HepG2 (cell line): ENCODE measurements at regions not wholly inside any gene's neighbourhood (a gene's known extent, or its start where the extent isn't known, plus 50 kb on each side); places are given as distances from the start of the nearest gene placed in this dataset.
A peak's percentile ranks its signal among the peaks of the same experiment; 100 is the strongest.

Source experiments
- ATAC-seq: fragments of 200-7000 bp; cut with Tn5 transposase; 3 replicates; pipeline ENCODE4 v1.9.1; 2020; ENCODE audit warnings: mild to moderate bottlenecking, moderate library complexity
- BruUV-seq: library from RNA; stranded (reverse); fragments of 400-500 nt; replicated peaks from 2 replicates; lab custom pipeline; 2021; lab: Mats Ljungman, UMichigan
- CTCF ChIA-PET: fragments of 300-600 bp; formaldehyde crosslinking; extraction: SDS; loops from one replicate; lab custom pipeline; 2021; ENCODE audit warnings: low total read pairs, inconsistent platforms, low intra/inter-chr PET ratio; lab: Yijun Ruan, JAX
- POLR2A ChIA-PET: fragments of 350-600 bp; sonication (Branson Sonifier 250); formaldehyde crosslinking; loops from one replicate; lab custom pipeline; 2020; ENCODE audit warnings: antibody characterized with exemption, inconsistent platforms; lab: Yijun Ruan, JAX
- DNase-seq: peaks from one replicate; pipeline ENCODE4 v3.0.0-alpha.2; 2015; ENCODE audit warnings: low spot score
- FAIRE-seq: peaks from 3 replicates; lab custom pipeline; 2011; peaks lifted over from hg19 to GRCh38; lab: Jason Lieb, UNC
- H2AFZ ChIP-seq: one replicate; pipeline ENCODE4 v1.6.1; 2011; ENCODE audit warnings: low read length, inconsistent platforms
- H3K27ac ChIP-seq: fragments of 300-600 bp; 3 replicates; pipeline ENCODE4 v1.8.0; 2011; ENCODE audit warnings: mixed run types, mild to moderate bottlenecking, mixed read lengths, low read length, inconsistent platforms; ENCODE audit not compliant: insufficient read depth; ENCODE audit errors: extremely low read length
- H3K27me3 ChIP-seq, 2 experiments: fragments of 200-600 bp in 1 of 2; 2 replicates in 1 of 2; 3 replicates in 1 of 2; pipeline versions ENCODE4 v1.6.0 to v1.8.0; 2011; ENCODE audit warnings: low read length in 2 of 2, mild to moderate bottlenecking in 2 of 2, moderate library complexity in 2 of 2, inconsistent platforms in 1 of 2; ENCODE audit not compliant: insufficient read depth in 2 of 2, control insufficient read depth in 1 of 2
- H3K36me3 ChIP-seq, 2 experiments: fragments of 200-600 bp in 1 of 2; replicated peaks in 1 of 2; 2 replicates in 1 of 2; 3 replicates in 1 of 2; pipeline versions ENCODE4 v1.5.1 to v1.8.0; 2011; ENCODE audit warnings: low read length in 2 of 2, inconsistent platforms in 1 of 2; ENCODE audit not compliant: insufficient read depth in 2 of 2, control insufficient read depth in 1 of 2
- H3K4me1 ChIP-seq: 2 replicates; pipeline ENCODE4 v1.5.1; 2012; ENCODE audit warnings: low read length, inconsistent platforms; ENCODE audit not compliant: insufficient read depth
- H3K4me2 ChIP-seq: 2 replicates; pipeline ENCODE4 v1.6.0; 2011; ENCODE audit warnings: low read depth, low read length, inconsistent platforms
- H3K4me3 ChIP-seq, 3 experiments: fragments of 200-600 bp in 1 of 3; sonication (generic), shearing (Covaris generic) in 1 of 3; replicated peaks in 1 of 3; 2 replicates each; pipeline ENCODE4 v1.5.1; 2011 to 2016; ENCODE audit warnings: low read length in 3 of 3, inconsistent platforms in 2 of 3, low read depth in 2 of 3, mild to moderate bottlenecking in 2 of 3, control low read depth in 1 of 3, mixed read lengths in 1 of 3; ENCODE audit not compliant: insufficient read depth in 1 of 3
- H3K79me2 ChIP-seq: one replicate; pipeline ENCODE4 v1.6.1; 2011; ENCODE audit warnings: low read length, inconsistent platforms; ENCODE audit not compliant: insufficient read depth
- H3K9ac ChIP-seq: 2 replicates; pipeline ENCODE4 v1.6.0; 2011; ENCODE audit warnings: mild to moderate bottlenecking, low read depth, low read length, inconsistent platforms; ENCODE audit not compliant: insufficient read depth
- H3K9me3 ChIP-seq: 2 replicates; pipeline ENCODE4 v1.5.1; 2012; ENCODE audit warnings: mild to moderate bottlenecking, low read length
- H4K20me1 ChIP-seq: 2 replicates; pipeline ENCODE4 v1.6.0; 2011; ENCODE audit warnings: inconsistent platforms, mild to moderate bottlenecking, low read length, moderate library complexity; ENCODE audit not compliant: insufficient read depth
- EP300 ChIP-seq, 3 experiments: sonication (generic) in 1 of 3; formaldehyde crosslinking in 1 of 3; IDR thresholded peaks; 2 replicates each; pipeline versions ENCODE4 v1.5.1 to v1.6.1; 2011 to 2020; ENCODE audit warnings: low read depth in 2 of 3, low read length in 2 of 3, borderline replicate concordance in 1 of 3, improper control_type of control experiment in 1 of 3, mild to moderate bottlenecking in 1 of 3, missing genetic modification reagents in 1 of 3, moderate library complexity in 1 of 3
- KAT8 ChIP-seq: IDR thresholded peaks from 2 replicates; pipeline ENCODE4 v1.6.1; 2016; ENCODE audit warnings: missing genetic modification reagents, missing compliant biosample characterization
- NAIF1 ChIP-seq: sonication (generic); formaldehyde crosslinking; IDR thresholded peaks from 2 replicates; pipeline ENCODE4 v1.5.0; 2020; ENCODE audit warnings: mild to moderate bottlenecking, missing genetic modification reagents, borderline replicate concordance
- REXO4 ChIP-seq: sonication (generic); formaldehyde crosslinking; IDR thresholded peaks from 2 replicates; pipeline ENCODE4 v1.8.0; 2022; ENCODE audit warnings: missing genetic modification reagents, mild to moderate bottlenecking, borderline replicate concordance
- ZNF7 ChIP-seq: IDR thresholded peaks from 2 replicates; pipeline ENCODE4 v1.6.1; 2016; ENCODE audit warnings: missing biosample characterization, missing genetic modification reagents
- WGBS: methylation state at CpG from one replicate; pipeline ENCODE4 v1.1.6; 2017; ENCODE audit warnings: low lambda C conversion rate; 5-methylcytosine and 5-hydroxymethylcytosine counted together
- in situ Hi-C: cut with HindIII; loops from 2 replicates; pipeline ENCODE4 v1.10.0; 2017; ENCODE audit warnings: low pct_unique_long_range_greater_than_20kb; ENCODE audit not compliant: extremely low pct_ligation_motif_present
- intact Hi-C: fragments of 100-400 bp; cut with micrococcal nuclease; formaldehyde crosslinking; loops from one replicate; pipeline ENCODE4 v1.10.0; 2022; ENCODE audit not compliant: unreplicated experiment
- TF ChIP-seq, protein P1 (sequence below): sonication (generic); formaldehyde crosslinking; IDR thresholded peaks from 2 replicates; pipeline ENCODE4 v1.5.1; 2020; ENCODE audit warnings: mild to moderate bottlenecking, missing genetic modification reagents
- TF ChIP-seq, protein P2 (sequence below): sonication (generic); formaldehyde crosslinking; conservative IDR thresholded peaks from 2 replicates; pipeline ENCODE4 v1.8.0; 2022; ENCODE audit warnings: low read depth, missing genetic modification reagents

- no peaks in the 10 kb centered on the region for H3K27me3 ChIP-seq
- H2AFZ ChIP-seq = no peak overlapping the region
- H3K27ac ChIP-seq = no peak overlapping the region
- FAIRE-seq = no peak
- intact Hi-C loops = no loop called here
- POLR2A ChIA-PET = no interaction called here
- peaks cover 0 to 7% of the 10 kb centered on the region in 2 experiments; a peak in 1 of 5 replicates for H3K36me3 ChIP-seq
- H4K20me1 ChIP-seq = no peaks in the 10 kb centered on the region
- 76% methylated on average over 5 of the region's 5 CpGs for WGBS
- CTCF ChIA-PET = no interaction called here
- in situ Hi-C loops = no loop called here
- no peak overlapping the region for H3K4me3 ChIP-seq
- peaks cover 47% of the 10 kb centered on the region for H3K9me3 ChIP-seq
- TF ChIP-seq REXO4 (CRISPR knock-in tag) = no peak
- TF ChIP-seq, protein P1, sequence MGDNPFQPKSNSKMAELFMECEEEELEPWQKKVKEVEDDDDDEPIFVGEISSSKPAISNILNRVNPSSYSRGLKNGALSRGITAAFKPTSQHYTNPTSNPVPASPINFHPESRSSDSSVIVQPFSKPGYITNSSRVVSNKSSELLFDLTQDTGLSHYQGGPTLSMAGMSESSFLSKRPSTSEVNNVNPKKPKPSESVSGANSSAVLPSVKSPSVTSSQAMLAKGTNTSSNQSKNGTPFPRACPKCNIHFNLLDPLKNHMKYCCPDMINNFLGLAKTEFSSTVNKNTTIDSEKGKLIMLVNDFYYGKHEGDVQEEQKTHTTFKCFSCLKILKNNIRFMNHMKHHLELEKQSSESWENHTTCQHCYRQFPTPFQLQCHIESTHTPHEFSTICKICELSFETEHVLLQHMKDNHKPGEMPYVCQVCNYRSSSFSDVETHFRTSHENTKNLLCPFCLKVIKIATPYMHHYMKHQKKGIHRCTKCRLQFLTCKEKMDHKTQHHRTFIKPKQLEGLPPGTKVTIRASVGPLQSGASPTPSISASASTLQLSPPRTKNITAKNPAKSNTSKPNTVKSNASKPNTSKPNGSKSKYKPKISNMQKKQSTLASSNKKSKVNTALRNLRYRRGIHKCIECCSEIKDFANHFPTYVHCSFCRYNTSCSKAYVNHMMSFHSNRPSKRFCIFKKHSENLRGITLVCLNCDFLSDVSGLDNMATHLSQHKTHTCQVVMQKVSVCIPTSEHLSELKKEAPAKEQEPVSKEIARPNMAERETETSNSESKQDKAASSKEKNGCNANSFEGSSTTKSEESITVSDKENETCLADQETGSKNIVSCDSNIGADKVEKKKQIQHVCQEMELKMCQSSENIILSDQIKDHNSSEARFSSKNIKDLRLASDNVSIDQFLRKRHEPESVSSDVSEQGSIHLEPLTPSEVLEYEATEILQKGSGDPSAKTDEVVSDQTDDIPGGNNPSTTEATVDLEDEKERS (CRISPR knock-in tag) = 0 out of 2 replicates have a peak, but pooled peaks have one; percentile 38
- TF ChIP-seq, all 625 proteins: peak for 1
- Histone ChIP-seq H3K79me2 (no peaks in the 10 kb centered on the region), H3K9ac (no peak overlapping the region), H3K4me2 (no peak overlapping the region), H3K4me1 (peaks cover 2% of the 10 kb centered on the region; the same call in 1 of the 2 replicates)
- no TSS peak for BruUV-seq
- DNase-seq (no peak), ATAC-seq (no peak)
Observed at GRCh38 chr13:40874138-40874779, 84.8 kb downstream of the SLC25A15 start.

DNA sequence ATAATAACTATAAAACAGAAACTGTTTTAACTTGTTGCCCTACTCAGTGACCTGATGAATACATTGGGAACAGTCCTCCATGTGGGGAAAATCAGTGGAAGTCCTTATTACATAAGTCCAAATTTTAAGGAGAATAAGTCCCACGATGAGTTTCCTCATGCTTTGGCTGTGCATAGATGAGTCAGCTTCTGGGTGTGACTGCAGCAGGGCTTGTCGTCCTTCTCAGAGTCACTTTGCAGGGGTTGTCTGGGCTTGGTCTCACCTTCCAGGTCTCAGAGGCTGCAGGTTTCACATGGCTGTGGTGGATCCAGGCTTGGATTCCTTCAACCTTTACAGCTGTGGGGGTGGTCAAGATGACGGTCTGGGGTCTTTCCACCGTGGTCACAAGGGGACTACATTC lies 85.6 kb downstream of the SLC25A15 start:
- H3K27me3 ChIP-seq = no peaks in the 10 kb centered on the region
- ChIA-PET POLR2A (no interaction called here), CTCF (no interaction called here)
- no peaks in the 10 kb centered on the region for H3K79me2 ChIP-seq
- ATAC-seq (no peak), FAIRE-seq (no peak), DNase-seq (no peak)
- no peaks in the 10 kb centered on the region for H4K20me1 ChIP-seq
- 71% methylated on average over 4 of the region's 4 CpGs for WGBS
- H3K4me3 ChIP-seq = no peak overlapping the region
- H3K36me3 ChIP-seq = peaks cover 0 to 7% of the 10 kb centered on the region in 2 experiments; a peak in 1 of 5 replicates
- no peak overlapping the region for H3K4me2 ChIP-seq
- in situ Hi-C loops (no loop called here), intact Hi-C loops (no loop called here)
- no peak overlapping the region for H2AFZ ChIP-seq
- no TSS peak for BruUV-seq
- peaks cover 10% of the 10 kb centered on the region; the same call in 1 of the 2 replicates for H3K4me1 ChIP-seq
- peaks cover 52% of the 10 kb centered on the region for H3K9me3 ChIP-seq
- no peak overlapping the region for H3K9ac ChIP-seq
- H3K27ac ChIP-seq = no peak overlapping the region
- no peak for TF ChIP-seq ZNF7 (CRISPR knock-in tag)
- TF ChIP-seq NAIF1 = no peak
- TF ChIP-seq, protein P2, sequence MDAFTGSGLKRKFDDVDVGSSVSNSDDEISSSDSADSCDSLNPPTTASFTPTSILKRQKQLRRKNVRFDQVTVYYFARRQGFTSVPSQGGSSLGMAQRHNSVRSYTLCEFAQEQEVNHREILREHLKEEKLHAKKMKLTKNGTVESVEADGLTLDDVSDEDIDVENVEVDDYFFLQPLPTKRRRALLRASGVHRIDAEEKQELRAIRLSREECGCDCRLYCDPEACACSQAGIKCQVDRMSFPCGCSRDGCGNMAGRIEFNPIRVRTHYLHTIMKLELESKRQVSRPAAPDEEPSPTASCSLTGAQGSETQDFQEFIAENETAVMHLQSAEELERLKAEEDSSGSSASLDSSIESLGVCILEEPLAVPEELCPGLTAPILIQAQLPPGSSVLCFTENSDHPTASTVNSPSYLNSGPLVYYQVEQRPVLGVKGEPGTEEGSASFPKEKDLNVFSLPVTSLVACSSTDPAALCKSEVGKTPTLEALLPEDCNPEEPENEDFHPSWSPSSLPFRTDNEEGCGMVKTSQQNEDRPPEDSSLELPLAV (CRISPR knock-in tag) = no peak
- TF ChIP-seq EP300 (IDR thresholded peaks at IDR 0.05; ENCODE audit: low read depth in 2 of 2, low read length in 2 of 2) = no peak
- TF ChIP-seq EP300 (CRISPR knock-in tag; IDR thresholded peaks at IDR 0.05; ENCODE audit: borderline replicate concordance) = no peak
- no peak for TF ChIP-seq KAT8 (CRISPR knock-in tag)
